GM12872 (cell line): ENCODE measurements at regions not wholly inside any gene's neighbourhood (a gene's known extent, or its start where the extent isn't known, plus 50 kb on each side); places are given as distances from the start of the nearest gene placed in this dataset.

Source experiments
- CTCF ChIP-seq: IDR thresholded peaks from 3 replicates; pipeline ENCODE4 v1.5.1; 2011; ENCODE audit warnings: low read depth, mild to moderate bottlenecking, low read length, moderate library complexity; ENCODE audit not compliant: insufficient read depth

DNA sequence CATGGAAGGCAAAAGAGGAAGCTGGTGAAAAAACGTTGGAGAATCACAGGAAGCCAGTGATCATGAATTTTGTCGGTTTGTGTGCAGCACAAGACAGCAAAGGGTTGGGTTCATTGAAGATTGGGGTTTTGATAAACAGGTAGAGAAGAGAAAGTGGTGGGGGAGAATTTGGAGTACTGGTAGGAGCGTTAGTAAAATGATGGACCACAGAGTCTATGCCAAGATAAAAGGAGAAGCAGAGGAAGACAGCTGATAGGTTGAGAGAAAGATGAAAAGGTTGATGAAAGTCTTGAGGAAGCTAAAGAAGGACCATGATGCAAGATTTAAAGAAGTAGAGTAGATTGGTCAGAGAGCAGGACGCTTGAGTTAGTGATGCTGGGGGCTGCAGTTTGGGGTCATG, 156.8 kb upstream of the POU3F1 start:
- TF ChIP-seq CTCF, result no peak

- TF ChIP-seq CTCF, result no peak
These were observed 154.8 kb upstream of the POU3F1 start for GRCh38 chr1:38201431-38201830.

DNA sequence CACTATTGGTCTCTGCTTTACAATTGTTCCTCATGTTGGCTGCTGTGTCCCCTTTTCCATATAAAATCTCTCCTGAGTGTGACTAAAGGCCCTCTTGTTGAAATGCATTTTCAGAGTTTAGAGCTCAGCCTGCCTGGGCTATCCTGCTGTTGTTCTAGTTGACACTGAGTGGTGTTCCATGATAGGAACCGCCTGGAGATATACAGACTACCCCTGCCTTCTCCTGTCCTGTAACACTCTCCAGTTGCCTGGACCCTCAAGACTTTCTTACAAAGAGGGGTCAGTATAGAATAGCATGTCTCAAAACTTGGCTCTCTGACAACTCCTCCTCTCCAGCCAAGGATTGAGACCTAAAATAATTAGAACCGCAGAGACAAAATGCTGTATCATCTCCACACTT, 152.0 kb upstream of the POU3F1 start:
- TF ChIP-seq CTCF, result no peak

DNA sequence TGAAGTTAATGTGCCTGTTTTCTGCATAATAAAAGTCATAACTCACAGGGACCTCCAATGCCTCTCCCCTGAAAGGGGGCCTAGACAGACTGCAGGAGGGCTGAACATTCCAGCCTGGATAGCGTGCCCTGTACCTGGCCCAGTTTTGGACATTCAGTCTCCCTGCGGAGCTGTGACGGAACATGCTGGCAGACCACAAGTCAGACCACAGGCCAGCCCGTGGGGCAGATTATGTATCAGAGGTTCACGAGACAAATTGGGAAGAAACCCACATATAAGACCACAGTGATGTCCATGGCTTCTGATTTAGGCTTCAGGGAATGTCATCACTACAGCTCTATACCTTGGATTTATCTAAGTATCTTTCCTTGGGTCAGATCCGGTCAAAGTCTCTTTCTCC, 151.5 kb upstream of the POU3F1 start:
- TF ChIP-seq CTCF, result no peak

GRCh38 chr1:38197312-38198061, 150.9 kb upstream of the POU3F1 start:
- no peak for TF ChIP-seq CTCF

DNA sequence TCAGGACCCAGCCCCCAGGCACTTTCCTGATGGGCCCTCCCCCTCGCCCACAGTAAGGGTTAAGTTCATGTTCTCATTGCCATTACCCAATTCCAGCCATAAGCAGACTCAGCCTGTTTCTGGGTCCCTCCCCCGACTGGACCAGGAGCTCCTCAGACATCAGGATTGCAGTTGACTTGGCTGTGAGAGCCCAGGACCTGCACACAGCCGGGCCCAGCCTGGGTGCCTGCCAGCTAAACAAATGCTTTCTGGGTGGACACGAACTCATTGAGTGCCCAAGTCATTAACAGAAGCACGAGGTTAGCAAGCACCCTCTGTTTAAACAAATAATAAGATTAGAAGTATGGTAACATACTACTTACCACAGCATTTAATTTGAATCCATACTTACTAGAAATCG, 147.9 kb upstream of the POU3F1 start:
- TF ChIP-seq CTCF, result no peak

GRCh38 chr1:38193040-38193439, 146.4 kb upstream of the POU3F1 start:
- no peak for TF ChIP-seq CTCF

DNA sequence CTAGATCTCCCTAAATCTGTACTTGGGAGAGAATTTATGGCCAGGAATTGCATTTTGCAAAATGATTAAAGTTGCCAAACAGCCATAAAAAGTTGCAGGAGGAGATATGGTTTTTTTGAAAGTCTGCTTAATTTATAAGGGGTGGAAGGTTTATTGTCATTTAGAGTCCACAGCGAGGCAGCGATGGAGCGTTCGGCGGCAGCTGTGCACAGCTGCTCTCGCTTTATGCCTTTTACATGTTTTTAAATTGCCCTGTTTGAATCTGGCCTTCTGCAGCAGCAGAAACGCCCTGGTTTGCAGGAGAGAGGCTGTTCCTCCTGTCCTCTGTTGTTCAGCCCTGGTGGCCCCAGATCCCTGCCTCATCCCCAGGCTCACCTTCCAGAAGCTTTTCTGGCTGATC, 144.9 kb upstream of the POU3F1 start:
- no peak for TF ChIP-seq CTCF
